ENCODE measurements at regions not wholly inside any gene's neighbourhood (a gene's known extent, or its start where the extent isn't known, plus 50 kb on each side); places are given as distances from the start of the nearest gene placed in this dataset.

DNA sequence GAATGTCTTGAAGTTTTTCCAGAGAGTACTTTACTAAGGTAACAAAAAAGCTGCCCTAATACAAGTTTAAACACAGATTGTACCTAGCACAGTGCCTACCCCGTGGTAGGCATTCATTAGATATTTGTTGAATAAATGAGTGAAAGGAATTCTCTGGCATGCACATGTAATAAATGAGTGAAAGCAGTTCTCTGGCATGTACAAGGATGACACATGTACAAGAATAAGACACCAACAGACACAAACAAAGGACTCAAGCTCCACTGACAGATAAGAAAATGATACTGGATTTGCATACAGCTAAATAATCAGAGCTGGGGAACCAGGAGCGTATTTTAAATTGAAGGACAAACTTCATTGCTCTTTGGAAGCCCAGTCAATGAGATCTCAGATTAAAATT lies 535.8 kb downstream of the EFNA5 start:
- no peak for DNase-seq
- H3K27me3 Mint-ChIP-seq (ENCODE audit: low read depth, poor library complexity) = no peaks in the 10 kb centered on the region
- no peak for TF ChIP-seq CTCF (IDR thresholded peaks at IDR 0.05)
- no peaks in the 10 kb centered on the region for H3K4me1 Mint-ChIP-seq
- peaks cover 38% of the 10 kb centered on the region for H3K9me3 Mint-ChIP-seq
- peaks cover 7% of the 10 kb centered on the region for H3K36me3 Mint-ChIP-seq (ENCODE audit: low read depth)
- H3K27ac Mint-ChIP-seq = no peak overlapping the region
- no peak overlapping the region for H3K4me3 Mint-ChIP-seq

- no peak overlapping the region for H3K27ac Mint-ChIP-seq
- H3K9me3 Mint-ChIP-seq = peaks cover 17% of the 10 kb centered on the region
- no peak for TF ChIP-seq CTCF (IDR thresholded peaks at IDR 0.05)
- H3K27me3 Mint-ChIP-seq (ENCODE audit: low read depth, poor library complexity) = peaks cover 3% of the 10 kb centered on the region
- H3K4me1 Mint-ChIP-seq = no peaks in the 10 kb centered on the region
- H3K4me3 Mint-ChIP-seq = no peak overlapping the region
- peaks cover 7% of the 10 kb centered on the region for H3K36me3 Mint-ChIP-seq (ENCODE audit: low read depth)
- no peak for DNase-seq
These were observed 541.7 kb downstream of the EFNA5 start for GRCh38 chr5:107129051-107129450.

GRCh38 chr5:107127878-107128277 lies 542.9 kb downstream of the EFNA5 start:
- H3K27ac Mint-ChIP-seq = no peak overlapping the region
- H3K27me3 Mint-ChIP-seq (ENCODE audit: low read depth, poor library complexity) = peaks cover 3% of the 10 kb centered on the region
- no peak for DNase-seq
- peaks cover 4% of the 10 kb centered on the region for H3K36me3 Mint-ChIP-seq (ENCODE audit: low read depth)
- peaks cover 11% of the 10 kb centered on the region for H3K9me3 Mint-ChIP-seq
- no peak for TF ChIP-seq CTCF (IDR thresholded peaks at IDR 0.05)
- H3K4me3 Mint-ChIP-seq = no peak overlapping the region
- no peaks in the 10 kb centered on the region for H3K4me1 Mint-ChIP-seq

DNA sequence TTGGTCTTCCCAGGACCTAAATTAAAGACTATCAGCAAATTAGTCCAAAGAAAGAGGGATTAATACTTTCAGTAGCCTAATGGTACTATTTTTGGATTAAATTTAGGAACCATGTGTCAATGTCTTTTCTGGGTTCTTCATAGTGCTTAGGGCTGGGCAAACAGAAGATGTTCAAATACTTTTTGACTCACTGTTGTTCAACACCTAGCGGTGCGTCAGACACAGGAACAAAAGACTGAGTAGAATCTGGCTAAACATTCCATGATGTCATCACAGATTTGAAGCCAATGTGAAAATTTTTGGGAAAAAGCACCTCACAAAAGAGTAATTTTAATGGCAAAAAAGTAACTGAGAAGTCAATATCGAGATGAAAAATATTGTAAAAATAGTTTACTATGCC lies 544.4 kb downstream of the EFNA5 start:
- H3K4me1 Mint-ChIP-seq = no peaks in the 10 kb centered on the region
- DNase-seq = no peak
- H3K4me3 Mint-ChIP-seq = no peak overlapping the region
- TF ChIP-seq CTCF (IDR thresholded peaks at IDR 0.05) = no peak
- H3K27me3 Mint-ChIP-seq (ENCODE audit: low read depth, poor library complexity) = peaks cover 3% of the 10 kb centered on the region
- no peaks in the 10 kb centered on the region for H3K36me3 Mint-ChIP-seq (ENCODE audit: low read depth)
- H3K27ac Mint-ChIP-seq = no peak overlapping the region
- no peaks in the 10 kb centered on the region for H3K9me3 Mint-ChIP-seq

DNA sequence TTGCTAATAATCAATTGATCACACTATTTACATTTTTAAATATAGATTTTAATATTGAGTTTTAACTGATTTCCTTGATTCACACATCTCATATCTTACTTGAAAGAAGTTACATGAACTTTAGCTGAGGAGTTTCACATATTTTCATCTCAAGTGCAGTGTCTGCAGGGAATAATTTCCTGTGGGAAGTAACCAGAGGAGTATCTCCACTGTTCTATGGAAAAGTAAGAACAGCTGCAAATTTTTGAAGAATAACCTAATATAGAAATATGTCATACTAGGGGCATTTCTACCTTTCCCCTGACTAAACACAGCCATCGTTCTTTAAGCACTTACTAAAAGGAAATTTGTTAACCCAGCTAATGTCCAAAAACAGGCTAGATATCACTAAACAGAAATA lies 546.4 kb downstream of the EFNA5 start:
- no peaks in the 10 kb centered on the region for H3K9me3 Mint-ChIP-seq
- no peak overlapping the region for H3K27ac Mint-ChIP-seq
- no peaks in the 10 kb centered on the region for H3K4me1 Mint-ChIP-seq
- H3K36me3 Mint-ChIP-seq (ENCODE audit: low read depth) = no peaks in the 10 kb centered on the region
- no peak for DNase-seq
- no peak for TF ChIP-seq CTCF (IDR thresholded peaks at IDR 0.05)
- no peaks in the 10 kb centered on the region for H3K27me3 Mint-ChIP-seq (ENCODE audit: low read depth, poor library complexity)
- H3K4me3 Mint-ChIP-seq = no peak overlapping the region

- Mint-ChIP-seq H3K36me3 (ENCODE audit: low read depth) (no peaks in the 10 kb centered on the region), H3K27ac (no peak overlapping the region), H3K4me3 (no peak overlapping the region), H3K27me3 (ENCODE audit: low read depth, poor library complexity) (peaks cover 4% of the 10 kb centered on the region), H3K9me3 (no peaks in the 10 kb centered on the region), H3K4me1 (no peaks in the 10 kb centered on the region)
- no peak for DNase-seq
- TF ChIP-seq CTCF (IDR thresholded peaks at IDR 0.05) = no peak
These were observed 547.7 kb downstream of the EFNA5 start for GRCh38 chr5:107123014-107123413.

Data from nephron progenitor cell (in vitro differentiated cells).